Stimulated activated CD4-positive, alpha-beta T cell treated with anti-CD3 and anti-CD28 coated beads, Interleukin-1b, Interleukin-23, amount 100 ng/mL, for 1 hour (primary cell): ENCODE measurements at regions not wholly inside any gene's neighbourhood (a gene's known extent, or its start where the extent isn't known, plus 50 kb on each side); places are given as distances from the start of the nearest gene placed in this dataset.

Experiments used
- DNase-seq, 2 donors: peaks; one replicate each; pipeline ENCODE4 v3.0.0-alpha.2; 2020; ENCODE audit warnings: low read depth in 2 of 2

DNA sequence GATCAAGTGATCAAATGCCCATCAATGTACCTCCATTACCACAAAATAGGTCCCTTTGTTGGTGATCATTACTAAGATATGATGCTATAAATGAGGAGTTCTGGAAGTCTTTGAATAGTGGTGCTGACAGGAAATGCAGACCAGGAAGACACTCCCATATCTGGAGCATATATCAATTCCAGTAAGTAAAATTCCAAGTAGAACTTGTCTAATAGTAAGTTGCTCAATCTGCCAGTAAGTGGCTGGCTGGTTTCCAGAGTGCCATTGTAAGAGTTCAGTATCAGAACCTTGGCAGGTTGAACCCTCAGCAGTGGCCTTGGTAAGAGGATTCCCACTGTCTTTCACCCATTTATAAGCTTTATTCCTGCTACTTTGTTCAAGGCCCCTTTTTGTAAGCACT is 379.9 kb upstream of the RBMS3 start:
- no peak for DNase-seq

DNA sequence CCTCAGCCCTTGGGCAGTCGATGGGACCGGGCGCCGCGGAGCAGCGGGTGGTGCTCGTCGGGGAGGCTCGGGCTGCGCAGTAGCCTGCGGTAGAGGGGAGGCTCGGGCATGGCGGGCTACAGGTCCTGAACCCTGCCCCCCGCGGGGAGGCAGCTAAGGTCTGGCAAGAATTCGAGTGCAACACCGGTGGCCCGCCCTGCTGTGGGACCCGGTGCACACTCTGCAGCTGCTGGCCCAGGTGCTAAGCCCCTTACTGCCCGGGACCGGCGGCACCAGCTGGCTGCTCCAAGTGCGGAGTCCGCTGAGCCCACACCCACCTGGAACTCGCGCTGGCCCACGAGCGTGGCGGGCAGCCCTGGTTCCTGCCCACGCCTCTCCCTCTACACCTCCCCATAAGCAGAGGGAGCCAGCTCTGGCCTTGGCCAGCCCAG is 377.7 kb upstream of the RBMS3 start:
- no peak for DNase-seq

DNA sequence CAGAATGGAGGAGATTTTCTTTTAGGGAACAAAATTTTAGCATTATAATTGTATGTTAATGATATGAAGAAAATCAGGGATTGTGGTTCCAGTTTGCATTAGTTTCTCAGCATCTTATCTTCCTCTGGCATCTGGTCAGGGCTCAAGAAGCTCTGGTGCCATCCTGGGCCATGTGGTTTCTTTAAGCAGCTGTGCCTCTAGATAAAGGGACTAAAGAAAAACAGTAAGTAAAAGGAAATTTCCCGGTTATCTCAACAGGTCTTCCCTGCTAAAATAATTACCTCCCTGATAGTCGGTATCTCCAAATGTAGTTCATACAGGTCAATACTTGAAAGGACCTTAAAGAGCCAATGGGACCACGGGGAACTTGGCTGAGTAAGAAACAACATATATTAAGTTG is 375.1 kb upstream of the RBMS3 start:
- no peak for DNase-seq

DNA sequence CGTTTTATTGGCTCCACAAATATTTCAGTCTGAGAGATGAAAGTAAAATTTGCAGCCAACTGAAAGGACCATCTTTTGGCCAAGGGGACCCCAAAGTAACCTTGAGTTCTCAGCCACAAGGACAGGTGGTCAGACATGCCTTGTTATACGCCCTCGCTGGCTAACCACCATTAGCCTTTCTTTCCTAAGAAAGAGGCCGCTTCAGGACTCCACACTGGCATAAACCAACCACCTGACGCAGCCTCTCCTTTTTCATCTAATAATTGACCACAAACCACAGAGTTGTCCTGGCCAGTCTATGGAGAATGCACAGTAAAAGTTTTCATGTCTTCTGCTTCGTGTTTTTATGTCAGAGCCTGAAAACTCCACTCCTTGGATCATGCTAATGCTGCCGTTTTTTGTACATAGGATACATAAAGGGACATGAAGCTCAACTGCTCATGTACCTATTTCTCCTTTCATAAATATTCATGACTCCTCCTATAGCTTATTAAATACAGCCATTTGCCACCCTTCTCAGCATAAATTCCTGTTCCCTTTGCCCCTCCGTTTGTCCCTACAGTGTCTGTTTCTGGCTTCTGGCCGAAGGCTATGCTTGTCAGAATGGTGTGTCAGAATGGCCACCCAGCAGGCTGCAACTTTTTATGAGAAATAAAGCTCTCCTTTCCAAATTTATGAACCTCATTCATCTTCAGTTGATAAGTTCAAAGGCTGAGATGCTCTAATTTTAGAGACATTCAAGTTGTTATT is 374.1 kb upstream of the RBMS3 start:
- DNase-seq: no peak

DNA sequence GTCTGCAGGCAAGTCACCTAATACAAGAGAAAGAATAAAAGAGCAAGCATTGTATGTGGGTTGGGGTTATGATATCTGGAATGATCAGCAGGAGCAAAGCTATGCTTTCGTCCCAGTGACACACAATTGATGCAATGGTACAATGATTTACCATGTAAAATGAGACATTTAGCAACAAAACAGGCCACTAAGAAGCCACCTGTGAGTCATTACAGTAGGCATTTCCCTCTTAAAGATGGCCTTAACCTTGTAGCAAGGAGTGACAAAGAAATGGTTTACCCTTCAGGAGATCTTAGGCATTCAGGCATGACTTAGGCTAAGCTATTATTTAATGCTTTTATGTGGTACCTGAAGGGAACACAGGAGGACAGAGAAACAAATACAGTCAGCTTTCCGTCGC is 373.3 kb upstream of the RBMS3 start:
- no peak for DNase-seq

DNA sequence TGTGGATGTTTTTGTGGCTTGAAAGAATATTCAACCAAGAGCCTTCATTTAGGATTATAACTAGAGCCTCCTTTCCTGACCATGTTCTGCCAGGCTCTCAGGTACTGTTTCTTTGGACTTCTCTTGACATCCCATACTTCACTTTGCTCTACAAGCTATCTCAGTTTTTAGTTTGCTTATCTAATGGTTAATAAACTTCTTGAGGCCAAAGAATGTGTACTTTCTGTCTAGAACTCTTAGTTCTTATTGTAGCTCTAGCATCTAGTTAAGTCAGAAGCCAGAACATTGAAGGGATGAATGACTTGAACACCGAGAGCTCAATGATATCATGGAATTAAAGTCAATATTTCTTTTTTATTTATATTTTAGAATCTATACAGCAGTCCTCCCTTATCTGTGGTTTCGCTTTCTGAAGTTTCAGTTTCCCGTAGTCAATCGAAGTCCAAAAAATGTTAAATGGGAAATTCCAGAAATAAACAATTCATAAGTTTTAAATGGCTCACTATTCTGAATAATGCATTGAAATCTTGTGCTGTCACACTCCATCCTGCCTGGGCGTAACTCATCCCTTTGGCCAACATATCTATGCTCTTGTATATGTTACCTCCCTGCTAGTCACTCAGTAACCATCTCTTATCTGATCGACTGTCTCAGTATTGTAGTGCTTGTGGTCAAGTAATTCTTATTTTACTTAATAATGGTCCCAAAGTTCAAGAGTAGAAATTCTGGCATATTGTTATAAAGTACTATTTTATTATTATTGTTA is 368.6 kb upstream of the RBMS3 start:
- no peak for DNase-seq

DNA sequence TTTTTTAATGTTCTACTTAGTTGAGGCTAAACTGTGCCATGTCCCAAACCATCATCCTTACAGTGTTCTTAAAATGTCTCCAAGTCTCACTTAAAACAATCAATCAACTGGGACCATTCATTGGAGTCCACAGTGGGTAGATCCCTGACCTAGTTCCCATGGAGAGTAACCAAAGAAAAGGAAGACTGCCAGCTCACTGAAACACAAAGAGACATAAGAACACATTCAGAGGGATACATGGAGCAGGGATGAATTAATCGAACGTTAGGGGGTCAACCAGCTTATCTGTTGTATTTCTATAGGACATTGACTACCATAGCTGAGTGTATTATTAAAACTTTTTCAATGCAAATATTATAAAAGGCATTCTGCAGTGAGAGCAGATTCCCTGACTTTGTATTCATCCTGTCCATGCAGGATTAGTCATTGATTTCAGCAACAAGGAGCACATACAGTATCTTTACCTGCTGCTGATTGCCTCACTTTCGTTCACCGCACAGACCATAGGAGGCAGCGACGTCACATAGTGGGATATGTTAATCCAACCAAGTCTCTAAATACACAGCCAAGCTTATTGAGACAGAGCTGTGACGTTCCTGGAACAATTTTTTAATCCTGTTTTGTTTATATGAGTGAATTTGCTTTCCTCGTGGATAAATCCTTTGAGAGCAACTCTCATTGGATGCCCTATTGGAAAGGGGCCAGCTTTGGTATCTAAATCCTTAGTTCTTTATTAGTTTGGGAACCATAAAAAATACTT is 364.9 kb upstream of the RBMS3 start:
- DNase-seq: no peak

DNA sequence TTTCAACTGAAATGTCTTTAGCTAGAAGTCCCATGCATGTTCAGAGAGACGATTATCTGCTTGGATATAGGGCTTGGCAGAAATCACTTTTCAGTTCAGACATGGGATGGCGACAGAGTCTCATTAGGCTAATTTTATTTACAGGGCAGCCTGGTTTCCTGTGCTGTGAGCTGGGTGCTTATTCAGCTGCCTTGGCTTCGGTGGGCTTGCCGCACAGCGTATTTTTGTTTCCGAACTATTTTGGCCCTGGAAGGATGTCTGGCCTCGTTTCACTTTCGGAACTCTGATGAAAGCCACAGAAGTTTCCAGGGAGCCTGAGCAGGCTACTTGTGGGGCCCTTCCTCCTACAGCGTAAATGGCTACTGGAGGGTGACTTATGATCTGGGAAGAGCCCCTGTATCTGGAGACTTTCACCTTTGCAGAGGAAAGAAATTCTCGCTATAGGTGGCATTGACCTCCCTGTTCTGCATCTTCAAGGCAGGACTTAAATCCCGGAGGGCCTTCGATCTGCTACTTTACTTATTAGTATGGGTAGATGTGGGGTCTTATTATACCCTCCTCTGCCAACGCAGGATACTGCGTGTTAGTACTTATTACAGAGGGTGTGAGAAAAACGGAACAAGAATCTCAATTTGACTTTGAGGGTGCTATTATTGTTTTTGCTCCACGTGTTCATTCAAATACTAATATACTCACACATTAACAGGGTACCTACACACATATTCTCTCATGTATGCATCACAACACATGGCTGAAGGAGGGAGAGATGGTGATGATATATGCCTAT is 364.0 kb upstream of the RBMS3 start:
- no peak for DNase-seq

DNA sequence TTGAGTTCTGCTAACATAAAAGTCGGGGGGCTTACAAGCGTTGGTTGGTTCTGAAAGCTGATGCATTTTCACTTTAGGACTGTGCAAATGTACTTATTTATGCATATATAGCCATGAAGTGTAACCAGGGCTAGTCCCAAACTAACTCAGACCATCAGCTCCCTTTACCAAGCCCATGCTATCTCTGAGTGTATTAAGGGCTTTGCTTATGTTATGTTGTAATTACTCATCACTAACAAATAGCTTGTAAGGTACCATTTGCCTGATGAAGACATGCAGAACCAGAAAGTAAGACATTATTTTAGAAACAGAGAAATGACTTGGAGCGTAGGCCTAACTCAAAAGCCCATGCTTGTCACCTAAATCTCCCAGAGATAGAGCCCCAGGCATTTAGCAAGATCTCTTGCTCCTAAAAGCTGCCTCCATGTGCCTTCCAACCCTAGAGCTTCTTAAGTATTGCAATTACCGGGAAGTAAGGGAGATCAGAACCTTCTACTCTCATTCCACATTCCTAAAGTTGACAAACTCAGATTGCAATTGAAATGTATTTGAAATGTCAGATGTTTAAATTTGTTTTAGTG is 362.9 kb upstream of the RBMS3 start:
- no peak for DNase-seq

DNA sequence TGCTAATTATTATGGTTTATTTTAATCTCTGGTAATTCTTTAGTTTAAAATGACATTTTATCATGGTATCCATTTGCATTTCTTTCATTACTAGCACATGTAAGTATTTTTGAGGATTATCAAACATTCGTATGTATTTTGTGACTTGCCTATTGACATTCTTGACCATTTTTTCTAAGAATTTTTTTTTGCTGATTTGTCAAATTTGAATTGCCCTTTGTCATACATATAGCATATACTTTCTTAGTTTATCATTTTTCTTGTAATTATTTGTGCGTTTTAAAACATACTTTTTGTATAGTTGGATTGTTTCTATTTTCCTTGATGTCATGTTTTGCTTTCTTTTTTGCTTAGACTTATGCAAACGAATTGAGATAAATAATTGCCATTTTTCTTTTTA is 358.5 kb upstream of the RBMS3 start:
- no peak for DNase-seq

DNA sequence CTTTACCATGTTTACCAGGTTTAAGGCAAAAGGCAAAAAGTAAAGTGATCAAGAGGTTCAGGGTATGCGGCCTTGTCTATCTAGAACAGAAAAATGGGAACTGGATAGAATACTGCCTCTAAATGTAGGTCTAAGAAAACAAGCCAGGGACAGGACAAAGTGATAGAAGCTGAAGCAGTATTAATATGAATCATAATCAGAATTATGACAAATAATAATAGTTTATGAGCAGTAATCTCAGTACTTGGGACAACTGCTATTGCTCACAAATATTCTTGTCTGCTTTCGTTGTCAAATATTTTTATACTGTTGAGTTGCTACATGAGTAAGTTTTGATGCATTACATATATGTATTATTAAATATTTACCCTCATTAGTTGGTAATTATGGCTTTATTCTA is 356.9 kb upstream of the RBMS3 start:
- DNase-seq: no peak

DNA sequence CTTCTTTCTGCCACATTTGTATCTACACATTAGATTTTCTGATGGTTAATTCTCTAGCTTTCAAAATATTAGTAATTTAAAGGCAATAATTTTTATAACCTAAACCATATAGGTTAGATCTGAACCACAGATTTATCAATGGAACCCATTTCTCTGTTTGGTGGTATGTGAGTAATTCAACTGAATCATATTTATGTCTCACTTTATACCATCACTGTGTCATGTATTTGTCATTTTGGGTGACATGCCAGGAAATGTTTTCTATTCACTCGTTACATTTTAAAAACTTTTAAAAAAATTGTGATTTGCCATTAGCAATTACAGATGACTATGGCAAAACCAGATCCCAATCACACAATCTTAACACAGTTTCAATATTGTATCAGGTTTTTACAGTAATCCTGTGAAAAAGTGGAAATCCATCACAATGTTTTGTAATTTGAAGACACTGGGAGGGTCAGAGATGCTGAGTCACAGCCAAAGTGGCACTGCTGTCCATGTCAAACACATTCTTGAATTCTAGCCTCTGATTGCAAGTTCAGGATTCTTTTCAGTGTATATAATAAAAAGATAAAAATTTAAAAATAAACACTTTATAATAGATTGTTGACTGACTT is 356.0 kb upstream of the RBMS3 start:
- DNase-seq: no peak

DNA sequence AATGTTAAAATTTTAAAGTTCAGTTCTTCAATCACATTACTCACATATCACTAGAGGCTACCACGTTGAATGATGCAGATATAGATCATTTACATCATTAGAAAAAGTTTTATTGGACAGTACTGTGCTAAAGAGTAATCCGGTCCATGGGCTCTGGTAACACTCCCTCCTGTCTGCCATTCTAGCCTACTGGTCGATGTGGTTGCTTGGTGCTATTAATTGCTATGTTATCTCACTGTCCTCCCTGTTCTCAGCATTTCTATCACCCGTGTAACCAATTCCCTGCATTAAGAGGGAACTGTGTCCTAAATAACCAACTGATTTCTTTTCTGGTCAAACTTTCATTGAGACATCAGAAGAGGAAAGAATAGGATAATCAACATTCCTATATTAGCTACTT is 347.5 kb upstream of the RBMS3 start:
- DNase-seq: no peak

DNA sequence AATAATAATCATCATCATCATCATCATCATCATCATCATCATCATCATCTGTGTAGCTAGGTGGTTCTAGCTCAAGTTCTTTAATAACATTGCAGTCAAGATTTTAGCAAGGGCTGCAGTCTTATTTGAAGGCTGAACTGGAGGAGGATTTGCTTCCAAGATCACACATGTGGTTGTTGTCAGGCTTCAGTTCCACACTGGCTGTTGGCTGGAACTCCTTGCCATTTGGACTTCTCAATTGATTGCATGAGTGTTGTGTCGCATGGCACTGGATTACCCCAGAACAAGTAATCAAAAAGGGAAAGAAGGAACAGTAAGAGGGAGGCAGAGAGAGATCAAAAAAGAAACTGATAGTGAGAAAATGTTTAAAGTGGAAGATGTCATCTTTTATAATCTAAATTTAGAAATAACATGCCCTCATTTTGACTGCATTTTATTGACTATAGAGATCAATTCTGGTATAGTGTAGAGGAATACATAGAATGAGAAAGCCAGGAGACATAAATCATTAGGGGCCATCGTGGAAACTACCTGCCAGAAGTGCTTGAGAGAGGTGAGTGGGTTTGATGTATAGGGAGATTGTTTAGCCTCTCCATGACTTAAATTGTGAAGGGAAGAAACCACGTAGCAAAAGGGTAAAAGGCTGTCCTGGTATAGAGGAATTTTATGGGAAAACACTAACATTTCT is 346.6 kb upstream of the RBMS3 start:
- DNase-seq: no peak

DNA sequence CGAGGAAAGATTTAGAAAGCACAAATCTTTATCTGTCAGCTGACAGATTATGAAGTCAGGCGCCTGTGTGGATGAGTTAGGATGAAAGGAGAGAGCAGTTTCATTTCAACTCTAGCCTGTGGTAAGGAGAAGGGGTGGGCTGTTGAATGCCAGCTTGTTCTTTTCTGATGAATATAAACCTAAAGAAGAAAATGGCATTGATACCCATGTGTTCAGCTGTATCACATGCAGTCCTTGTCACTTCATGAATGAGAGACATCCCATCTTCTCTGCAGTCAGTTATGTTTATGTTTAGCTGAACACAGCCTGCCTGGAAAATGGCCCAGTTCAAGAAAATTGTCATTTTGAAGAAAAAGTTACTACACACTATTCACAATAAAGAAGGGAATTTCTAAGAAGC is 345.7 kb upstream of the RBMS3 start:
- no peak for DNase-seq

DNA sequence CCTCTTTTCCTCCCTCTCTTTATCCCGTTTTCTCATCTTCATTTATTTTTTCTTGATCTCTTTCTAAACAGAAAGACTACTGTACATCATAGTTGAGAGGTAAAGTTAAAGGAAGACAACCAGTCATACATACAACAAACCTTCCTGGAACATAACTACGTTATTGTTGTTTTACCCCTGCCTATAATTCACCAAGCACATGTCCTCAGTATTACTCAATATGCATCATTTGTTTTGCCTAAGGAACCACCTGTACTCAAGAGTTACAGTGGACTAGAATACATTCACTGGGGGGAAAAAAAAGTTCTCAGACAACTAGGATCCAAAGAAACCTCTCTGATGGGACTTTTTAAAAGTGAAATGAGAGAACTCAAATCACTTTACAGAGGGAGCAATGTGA is 344.7 kb upstream of the RBMS3 start:
- no peak for DNase-seq

DNA sequence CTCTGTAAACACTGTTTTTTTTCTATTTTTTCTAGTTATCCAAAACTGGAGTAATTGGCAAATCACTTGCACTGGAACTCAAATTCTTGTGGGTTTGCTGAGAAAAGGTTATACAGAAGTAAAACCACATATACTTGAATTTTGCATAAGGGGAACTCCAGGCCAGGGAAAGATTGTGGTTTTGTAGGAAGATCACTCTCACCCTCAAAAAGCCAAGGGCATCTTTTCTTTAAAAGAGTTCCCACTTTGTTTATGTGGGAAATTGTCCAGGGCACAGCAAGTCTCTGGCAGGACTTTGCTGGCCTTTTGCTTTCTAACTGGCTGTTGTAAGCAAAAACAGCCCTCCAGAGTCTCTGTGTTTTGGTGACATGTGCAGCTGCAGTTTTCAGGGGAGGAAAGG is 340.3 kb upstream of the RBMS3 start:
- no peak for DNase-seq

DNA sequence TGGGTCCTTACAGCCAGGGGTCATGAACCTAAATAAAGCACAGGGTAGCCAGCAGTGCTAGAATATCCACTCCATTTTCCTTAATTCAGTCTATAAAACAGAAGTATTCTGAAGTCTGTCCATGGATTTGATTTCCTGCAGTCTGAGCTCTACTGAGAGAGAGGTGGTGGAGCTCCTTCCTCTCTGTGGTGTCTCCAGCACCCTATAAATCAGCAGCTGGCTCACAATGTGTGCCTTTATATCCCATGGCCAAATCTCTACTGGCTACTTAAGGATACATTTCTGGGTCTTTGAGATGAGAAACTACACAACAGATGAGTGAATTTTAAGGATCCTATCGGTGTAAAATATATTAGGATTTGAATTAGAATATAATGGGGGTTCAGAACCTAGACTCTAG is 339.9 kb upstream of the RBMS3 start:
- no peak for DNase-seq

DNA sequence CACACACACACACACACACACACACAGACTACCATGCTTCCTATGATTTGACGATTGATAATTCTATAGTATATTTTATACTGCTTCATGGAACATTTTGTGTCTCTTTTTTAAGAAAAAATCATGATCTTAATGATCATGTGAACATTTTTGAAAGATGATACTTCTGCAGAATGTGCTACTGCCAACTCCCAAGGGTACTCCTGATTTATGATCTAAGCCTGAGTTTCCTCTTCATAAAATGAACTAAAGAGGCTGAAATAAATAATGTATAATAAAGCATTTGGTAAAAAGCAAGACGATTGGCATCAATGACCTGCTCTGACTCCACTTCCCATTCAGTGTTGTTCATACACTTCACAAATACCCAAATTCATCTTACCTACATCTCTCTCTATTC is 333.8 kb upstream of the RBMS3 start:
- no peak for DNase-seq

DNA sequence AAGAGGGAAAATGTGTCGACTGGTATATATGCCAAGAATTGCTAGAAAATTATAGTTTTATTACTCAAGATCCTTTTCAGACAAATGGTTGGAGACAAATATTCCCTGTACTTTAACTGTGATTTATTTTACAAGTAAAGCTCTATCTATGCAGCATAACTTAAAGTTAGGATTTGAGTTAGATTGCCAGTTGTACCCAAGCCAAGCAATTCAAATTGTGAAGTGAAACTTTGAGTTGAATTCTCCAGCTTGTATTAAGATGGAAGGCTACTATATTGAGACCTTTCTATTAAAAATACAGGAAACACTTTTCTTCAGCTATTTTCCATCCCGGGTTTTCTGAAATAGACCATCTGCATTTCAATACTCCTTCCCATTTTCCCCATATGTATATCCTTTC is 333.1 kb upstream of the RBMS3 start:
- DNase-seq: no peak

DNA sequence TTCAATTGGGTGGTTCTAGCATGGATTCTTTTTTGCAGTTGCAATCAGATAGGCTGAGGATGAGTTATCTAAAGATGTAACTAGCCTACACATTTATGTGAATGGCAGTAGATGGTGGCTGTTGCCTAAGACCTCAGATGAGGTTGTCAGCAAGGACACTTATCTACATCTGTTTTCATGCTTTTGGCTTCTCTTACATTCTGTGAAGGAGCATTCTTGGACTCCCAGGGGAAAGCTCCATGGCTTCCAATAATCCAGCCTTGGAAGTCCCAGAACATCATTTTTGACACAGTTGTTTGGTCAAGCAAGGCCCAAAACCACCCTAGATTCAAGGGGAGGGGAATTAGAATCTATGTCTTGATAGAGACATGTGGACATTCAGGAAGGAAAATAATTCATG is 332.2 kb upstream of the RBMS3 start:
- DNase-seq: no peak
